Neutrophil (primary cell): ENCODE measurements at regions not wholly inside any gene's neighbourhood (a gene's known extent, or its start where the extent isn't known, plus 50 kb on each side); places are given as distances from the start of the nearest gene placed in this dataset.

Experiments used
- H3K27ac ChIP-seq: fragments of 200-600 bp; sonication (generic); 2 replicates; pipeline ENCODE4 v1.5.1; 2016; ENCODE audit warnings: mild to moderate bottlenecking, moderate library complexity
- H3K27me3 ChIP-seq: fragments of 200-600 bp; sonication (generic); 2 replicates; pipeline ENCODE4 v1.6.0; 2016; ENCODE audit warnings: mild to moderate bottlenecking
- H3K36me3 ChIP-seq: fragments of 200-600 bp; sonication (generic); 2 replicates; pipeline ENCODE4 v1.5.1; 2017
- H3K4me1 ChIP-seq, 2 experiments: fragments of 200-600 bp in 1 of 2; sonication (generic) in 1 of 2; 1 replicate in 1 of 2; 2 replicates in 1 of 2; pipeline versions ENCODE4 v1.5.1 to v1.6.1; 2013 to 2016; ENCODE audit warnings: low read depth in 1 of 2, low read length in 1 of 2, mild to moderate bottlenecking in 1 of 2, moderate library complexity in 1 of 2; ENCODE audit not compliant: control insufficient read depth in 1 of 2, insufficient read depth in 1 of 2
- H3K4me3 ChIP-seq, 2 experiments: fragments of 200-600 bp in 1 of 2; sonication (generic) in 1 of 2; 1 replicate in 1 of 2; 2 replicates in 1 of 2; pipeline ENCODE4 v1.5.1; 2013 to 2016; ENCODE audit warnings: low read depth in 1 of 2, low read length in 1 of 2, mild to moderate bottlenecking in 1 of 2, moderate library complexity in 1 of 2
- H3K9me3 ChIP-seq: fragments of 200-600 bp; sonication (generic); 2 replicates; pipeline ENCODE4 v1.5.1; 2016
- TF ChIP-seq, protein P1 (sequence below): fragments of 200-600 bp; sonication (generic); IDR thresholded peaks from 2 replicates; pipeline ENCODE4 v1.5.1; 2016; ENCODE audit warnings: antibody characterized with exemption

GRCh38 chr2:236359426-236360045 lies 95.3 kb upstream of the ASB18 start:
- TF ChIP-seq, protein P1, sequence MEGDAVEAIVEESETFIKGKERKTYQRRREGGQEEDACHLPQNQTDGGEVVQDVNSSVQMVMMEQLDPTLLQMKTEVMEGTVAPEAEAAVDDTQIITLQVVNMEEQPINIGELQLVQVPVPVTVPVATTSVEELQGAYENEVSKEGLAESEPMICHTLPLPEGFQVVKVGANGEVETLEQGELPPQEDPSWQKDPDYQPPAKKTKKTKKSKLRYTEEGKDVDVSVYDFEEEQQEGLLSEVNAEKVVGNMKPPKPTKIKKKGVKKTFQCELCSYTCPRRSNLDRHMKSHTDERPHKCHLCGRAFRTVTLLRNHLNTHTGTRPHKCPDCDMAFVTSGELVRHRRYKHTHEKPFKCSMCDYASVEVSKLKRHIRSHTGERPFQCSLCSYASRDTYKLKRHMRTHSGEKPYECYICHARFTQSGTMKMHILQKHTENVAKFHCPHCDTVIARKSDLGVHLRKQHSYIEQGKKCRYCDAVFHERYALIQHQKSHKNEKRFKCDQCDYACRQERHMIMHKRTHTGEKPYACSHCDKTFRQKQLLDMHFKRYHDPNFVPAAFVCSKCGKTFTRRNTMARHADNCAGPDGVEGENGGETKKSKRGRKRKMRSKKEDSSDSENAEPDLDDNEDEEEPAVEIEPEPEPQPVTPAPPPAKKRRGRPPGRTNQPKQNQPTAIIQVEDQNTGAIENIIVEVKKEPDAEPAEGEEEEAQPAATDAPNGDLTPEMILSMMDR = no peak
- H3K27me3 ChIP-seq = peaks cover 37% of the 10 kb centered on the region
- no peak overlapping the region for H3K27ac ChIP-seq
- H3K4me1 ChIP-seq = no peaks in the 10 kb centered on the region
- H3K4me3 ChIP-seq = no peak overlapping the region
- H3K9me3 ChIP-seq = no peaks in the 10 kb centered on the region
- H3K36me3 ChIP-seq = no peaks in the 10 kb centered on the region

DNA sequence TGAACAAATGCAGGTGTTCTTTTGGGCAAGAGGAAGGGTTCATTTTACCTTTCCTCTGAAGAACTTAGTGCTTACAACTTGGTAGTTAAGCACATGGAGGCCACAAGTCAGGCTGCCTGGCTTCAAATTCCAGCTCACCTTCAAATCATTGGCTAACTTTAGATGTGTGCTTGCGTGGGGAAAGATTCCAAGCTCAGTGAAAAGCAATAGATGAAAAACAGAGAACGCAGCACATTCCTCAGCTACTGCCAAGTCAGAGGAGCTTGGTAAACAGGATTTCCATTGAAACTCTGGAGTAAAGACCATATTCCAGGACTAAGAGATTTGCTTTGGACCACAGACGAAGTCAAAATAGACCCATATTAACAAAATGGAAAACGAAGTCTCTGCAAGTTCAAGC lies 96.3 kb upstream of the ASB18 start:
- Histone ChIP-seq H3K4me3 (no peak overlapping the region), H3K9me3 (no peaks in the 10 kb centered on the region), H3K27ac (no peak overlapping the region), H3K27me3 (peaks cover 45% of the 10 kb centered on the region), H3K36me3 (no peaks in the 10 kb centered on the region), H3K4me1 (no peaks in the 10 kb centered on the region)
- TF ChIP-seq, protein P1 = no peak

DNA sequence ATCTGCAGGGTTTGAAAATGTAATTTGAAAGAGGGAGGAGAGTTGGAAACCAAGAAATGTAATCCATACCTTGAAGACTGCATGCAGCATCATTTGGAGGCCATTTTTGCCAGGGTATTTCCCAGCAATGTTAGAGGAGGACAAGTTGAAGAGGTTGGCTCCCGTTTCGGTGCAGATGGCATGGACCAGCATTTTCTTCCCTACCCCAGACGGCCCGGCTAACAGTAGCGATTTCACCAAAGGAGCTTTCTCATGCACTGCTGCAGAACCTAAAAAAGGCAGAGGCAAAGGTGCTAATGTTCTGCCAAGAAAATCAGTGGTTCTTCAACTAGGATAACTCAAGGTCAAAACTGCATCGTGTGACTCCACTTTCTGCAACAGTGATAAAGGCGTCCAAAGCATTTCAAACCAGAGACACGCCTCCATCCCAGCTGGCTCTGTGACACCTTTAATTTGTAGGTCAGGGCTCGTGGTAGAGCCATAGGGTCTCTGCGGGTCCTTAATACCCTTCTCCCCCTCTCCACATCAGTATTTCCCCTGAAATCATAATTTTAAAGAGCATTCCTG lies 99.6 kb upstream of the ASB18 start:
- Histone ChIP-seq H3K4me3 (no peak overlapping the region), H3K9me3 (no peaks in the 10 kb centered on the region), H3K4me1 (no peaks in the 10 kb centered on the region), H3K27me3 (peaks cover 71% of the 10 kb centered on the region), H3K27ac (no peak overlapping the region), H3K36me3 (no peaks in the 10 kb centered on the region)
- TF ChIP-seq, protein P1 = no peak

DNA sequence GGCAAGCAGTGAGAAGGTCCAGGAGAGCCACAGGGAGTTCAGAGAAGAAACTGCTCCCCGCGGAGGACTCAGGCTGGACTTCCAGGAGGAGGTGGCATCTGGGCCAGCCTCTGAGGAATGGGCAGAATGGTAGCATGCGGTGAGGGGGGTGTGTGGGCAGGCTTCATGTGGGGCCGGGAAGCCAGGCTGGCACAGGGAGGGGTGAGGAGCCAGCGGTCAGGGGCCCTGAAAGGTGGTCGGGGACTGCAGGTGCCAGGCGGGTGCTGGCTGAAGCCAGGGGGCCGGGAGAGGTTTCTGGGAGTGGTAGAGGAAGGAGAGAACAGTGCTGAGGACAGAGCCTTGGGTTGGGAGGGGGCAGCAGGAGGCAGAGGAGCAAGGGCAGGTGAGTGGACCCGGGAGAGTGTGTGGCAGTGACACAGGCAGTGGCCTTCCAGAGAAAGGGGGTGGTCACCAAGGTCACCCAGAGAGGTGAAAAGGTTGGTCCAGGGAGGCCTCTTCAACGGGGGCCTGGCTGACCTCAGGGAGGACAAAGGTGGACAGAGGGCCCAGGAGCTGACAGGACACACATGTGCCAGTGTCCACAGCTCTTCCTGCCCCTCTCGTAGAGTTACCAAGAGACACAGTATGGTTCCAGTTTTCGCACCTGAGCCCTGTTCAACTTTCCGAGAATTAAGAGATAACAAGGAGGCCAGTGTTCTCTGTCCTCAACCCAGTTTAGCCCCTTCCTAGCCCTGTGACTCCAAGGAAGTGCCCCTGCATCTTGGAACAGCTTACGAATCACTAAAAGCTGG lies 101.2 kb upstream of the ASB18 start:
- TF ChIP-seq, protein P1 = no peak
- Histone ChIP-seq H3K4me1 (no peaks in the 10 kb centered on the region), H3K27me3 (peaks cover 61% of the 10 kb centered on the region), H3K36me3 (no peaks in the 10 kb centered on the region), H3K27ac (no peak overlapping the region), H3K4me3 (no peak overlapping the region), H3K9me3 (no peaks in the 10 kb centered on the region)

- Histone ChIP-seq H3K27me3 (peaks cover 55% of the 10 kb centered on the region), H3K9me3 (no peaks in the 10 kb centered on the region), H3K4me3 (no peak overlapping the region), H3K27ac (no peak overlapping the region), H3K4me1 (no peaks in the 10 kb centered on the region), H3K36me3 (no peaks in the 10 kb centered on the region)
- TF ChIP-seq, protein P1 = no peak
These were observed 101.8 kb upstream of the ASB18 start for GRCh38 chr2:236366049-236366387.
